Transverse colon (tissue), 4 donors: ENCODE measurements at regions not wholly inside any gene's neighbourhood (a gene's known extent, or its start where the extent isn't known, plus 50 kb on each side); places are given as distances from the start of the nearest gene placed in this dataset.

ENCODE experiments used
- DNase-seq: peaks from one replicate; pipeline ENCODE4 v3.0.0-alpha.2; 2019
- H3K27ac ChIP-seq, 4 donors: fragments of 200-600 bp; sonication (generic); 2 replicates each; pipeline ENCODE4 v1.5.1; 2016 to 2018; ENCODE audit warnings: inconsistent platforms in 4 of 4
- H3K27me3 ChIP-seq: fragments of 200-600 bp; sonication (generic); 2 replicates; pipeline ENCODE4 v1.5.1; 2017; ENCODE audit warnings: inconsistent platforms
- H3K36me3 ChIP-seq, 4 donors: fragments of 200-600 bp; sonication (generic); 2 replicates each; pipeline ENCODE4 v1.5.1; 2017 to 2019; ENCODE audit warnings: inconsistent platforms in 4 of 4
- H3K4me1 ChIP-seq, 4 donors: fragments of 200-600 bp; sonication (generic); 2 replicates each; pipeline ENCODE4 v1.5.1; 2017 to 2020; ENCODE audit warnings: inconsistent platforms in 4 of 4
- H3K4me3 ChIP-seq, 4 donors: fragments of 200-600 bp; sonication (generic); 1 replicate in 1 of 4; 2 replicates in 3 of 4; pipeline versions ENCODE4 v1.5.1 to v1.6.1; 2017 to 2019; ENCODE audit warnings: inconsistent platforms in 4 of 4
- H3K9me3 ChIP-seq, 2 donors: fragments of 200-600 bp; sonication (generic); 2 replicates each; pipeline ENCODE4 v1.5.1; 2017 to 2019; ENCODE audit warnings: inconsistent platforms in 2 of 2
- CTCF ChIP-seq, 5 experiments: fragments of 200-600 bp in 3 of 5; fragments of 450-650 bp in 2 of 5; sonication (generic) in 3 of 5; IDR thresholded peaks; 1 replicate in 2 of 5; 2 replicates in 3 of 5; pipeline ENCODE4 v1.5.1; 2016 to 2017; ENCODE audit warnings: antibody characterized with exemption in 5 of 5, inconsistent platforms in 3 of 5, mild to moderate bottlenecking in 2 of 5, moderate library complexity in 1 of 5
- EP300 ChIP-seq: sonication (generic); formaldehyde crosslinking; IDR thresholded peaks from one replicate; pipeline ENCODE4 v1.6.1; 2017; ENCODE audit warnings: antibody characterized with exemption, low read depth
- POLR2A ChIP-seq: fragments of 450-650 bp; IDR thresholded peaks from one replicate; pipeline ENCODE4 v1.6.1; 2016; ENCODE audit warnings: antibody characterized with exemption, mild to moderate bottlenecking, moderate library complexity
- POLR2AphosphoS5 ChIP-seq, 3 donors: sonication (generic); formaldehyde crosslinking; IDR thresholded peaks; one replicate each; pipeline ENCODE4 v1.6.1; 2016; ENCODE audit warnings: antibody characterized with exemption in 3 of 3
- WGBS, 2 donors: methylation state at CpG; one replicate each; pipeline ENCODE4 v1.1.5; 2018; ENCODE audit warnings: low coverage in 1 of 2; 5-methylcytosine and 5-hydroxymethylcytosine counted together
- in situ Hi-C, 4 donors: fragments of 200-750 bp; cut with MboI; loops; one replicate each; pipeline versions ENCODE4 v1.15.0 to v1.15.1; 2017; ENCODE audit warnings: low sequenced_read_pairs in 3 of 4, low pct_ligation_motif_present in 1 of 4, low pct_unique_long_range_greater_than_20kb in 1 of 4
- intact Hi-C: fragments of 100-400 bp; cut with DNase I; formaldehyde crosslinking; loops from one replicate; pipeline ENCODE4 v1.15.1; 2023; ENCODE audit warnings: low total_unique reads

- intact Hi-C loops: no loop called here
- DNase-seq: no peak
- H3K4me3 ChIP-seq: no peak overlapping the region
- no peaks in the 10 kb centered on the region for H3K36me3 ChIP-seq
- TF ChIP-seq POLR2A: no peak
- TF ChIP-seq EP300: no peak
- no peak for TF ChIP-seq POLR2AphosphoS5 (IDR thresholded peaks at IDR 0.05)
- TF ChIP-seq CTCF (IDR thresholded peaks at IDR 0.05): no peak
- H3K4me1 ChIP-seq: no peaks in the 10 kb centered on the region
- 84% methylated on average over 7 of the region's 7 CpGs; no CpG with 5 or more reads in 1 of the 2 donors for WGBS, 2 donors
- in situ Hi-C loops: no loop called here
- no peak overlapping the region for H3K27ac ChIP-seq
- H3K27me3 ChIP-seq: no peaks in the 10 kb centered on the region
- H3K9me3 ChIP-seq: peaks cover 0 to 2% of the 10 kb centered on the region in 2 donors
Observed at GRCh38 chr18:75358928-75359327, 68.6 kb downstream of the SMIM21 start.

GRCh38 chr18:75353357-75353756 lies 74.1 kb downstream of the SMIM21 start:
- no peak for TF ChIP-seq POLR2AphosphoS5 (IDR thresholded peaks at IDR 0.05)
- no peak for TF ChIP-seq POLR2A
- TF ChIP-seq CTCF (IDR thresholded peaks at IDR 0.05): no peak
- TF ChIP-seq EP300: no peak
- WGBS, 2 donors: 36 to 58% methylated on average over 2 of the region's 2 CpGs
- no peaks in the 10 kb centered on the region for H3K36me3 ChIP-seq
- DNase-seq: no peak
- intact Hi-C loops (no loop called here), in situ Hi-C loops (no loop called here)
- H3K9me3 ChIP-seq: peaks cover 11 to 15% of the 10 kb centered on the region in 2 donors
- no peak overlapping the region for H3K4me3 ChIP-seq
- peaks cover 0 to 9% (median 0%) of the 10 kb centered on the region in 4 donors for H3K4me1 ChIP-seq
- H3K27me3 ChIP-seq: no peaks in the 10 kb centered on the region
- H3K27ac ChIP-seq: no peak overlapping the region

- in situ Hi-C loops: no loop called here
- peaks cover 0 to 9% (median 0%) of the 10 kb centered on the region in 4 donors for H3K4me1 ChIP-seq
- H3K27ac ChIP-seq: peak overlapping the region; percentile 49 to 76 (median 59)
- no peak overlapping the region for H3K4me3 ChIP-seq
- no peak for TF ChIP-seq CTCF (IDR thresholded peaks at IDR 0.05)
- no peak for TF ChIP-seq POLR2A
- TF ChIP-seq EP300: no peak
- TF ChIP-seq POLR2AphosphoS5 (IDR thresholded peaks at IDR 0.05): no peak
- no peak for DNase-seq
- WGBS, 2 donors: 88 to 96% methylated on average over 5 of the region's 5 CpGs
- intact Hi-C loops: no loop called here
- H3K27me3 ChIP-seq: no peaks in the 10 kb centered on the region
- peaks cover 11 to 15% of the 10 kb centered on the region in 2 donors for H3K9me3 ChIP-seq
- H3K36me3 ChIP-seq: no peaks in the 10 kb centered on the region
Observed at GRCh38 chr18:75351409-75351808, 76.1 kb downstream of the SMIM21 start.

GRCh38 chr18:75350857-75351256 lies 76.6 kb downstream of the SMIM21 start:
- peaks cover 0 to 9% (median 0%) of the 10 kb centered on the region in 4 donors for H3K4me1 ChIP-seq
- WGBS, 2 donors: 47 to 63% methylated on average over 3 to 9 of the region's 9 CpGs
- no peaks in the 10 kb centered on the region for H3K36me3 ChIP-seq
- intact Hi-C loops (no loop called here), in situ Hi-C loops (no loop called here)
- TF ChIP-seq POLR2AphosphoS5 (IDR thresholded peaks at IDR 0.05) (no peak), CTCF (IDR thresholded peaks at IDR 0.05) (no peak), EP300 (no peak), POLR2A (no peak)
- H3K27me3 ChIP-seq: no peaks in the 10 kb centered on the region
- peak overlapping the region; percentile 49 to 76 (median 59) for H3K27ac ChIP-seq
- peaks cover 11 to 15% of the 10 kb centered on the region in 2 donors for H3K9me3 ChIP-seq
- H3K4me3 ChIP-seq: no peak overlapping the region
- DNase-seq: peak; percentile 25
